ENCODE measurements at regions not wholly inside any gene's neighbourhood (a gene's known extent, or its start where the extent isn't known, plus 50 kb on each side); places are given as distances from the start of the nearest gene placed in this dataset.
"Not testable (repeated sequence)": the region's sequence is repeated elsewhere in the genome, so short reads cannot be mapped to it uniquely, and the experiment has no call there.

DNA sequence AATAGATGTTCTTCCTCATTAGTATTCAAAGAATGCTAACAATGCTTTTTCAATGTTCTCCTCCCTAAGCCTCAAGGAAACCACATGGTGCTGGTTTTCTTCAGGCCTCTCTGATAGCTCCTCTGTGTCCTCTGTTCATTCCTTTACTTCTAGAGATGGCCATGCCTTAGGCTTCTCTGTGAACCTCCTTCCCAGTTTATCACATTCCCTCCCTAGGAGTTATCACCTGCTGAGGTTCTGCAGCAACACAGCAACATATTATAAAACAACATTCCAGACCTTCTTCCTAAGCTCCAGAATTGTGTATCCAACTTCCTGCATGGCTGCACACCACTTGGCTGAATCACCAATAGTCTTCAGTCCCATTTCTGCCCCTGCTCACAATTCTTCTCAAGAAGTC is 325.5 kb downstream of the IRS1 start:
- H3K4me3 Mint-ChIP-seq: no peak overlapping the region
- no peaks in the 10 kb centered on the region for H3K36me3 Mint-ChIP-seq
- H3K27ac Mint-ChIP-seq: no peak overlapping the region
- H3K4me1 Mint-ChIP-seq: no peaks in the 10 kb centered on the region
- ATAC-seq (no peak), DNase-seq (ENCODE audit: low spot score in 2 of 2) (no peak)
- H3K9me3 Mint-ChIP-seq: no peaks in the 10 kb centered on the region

DNA sequence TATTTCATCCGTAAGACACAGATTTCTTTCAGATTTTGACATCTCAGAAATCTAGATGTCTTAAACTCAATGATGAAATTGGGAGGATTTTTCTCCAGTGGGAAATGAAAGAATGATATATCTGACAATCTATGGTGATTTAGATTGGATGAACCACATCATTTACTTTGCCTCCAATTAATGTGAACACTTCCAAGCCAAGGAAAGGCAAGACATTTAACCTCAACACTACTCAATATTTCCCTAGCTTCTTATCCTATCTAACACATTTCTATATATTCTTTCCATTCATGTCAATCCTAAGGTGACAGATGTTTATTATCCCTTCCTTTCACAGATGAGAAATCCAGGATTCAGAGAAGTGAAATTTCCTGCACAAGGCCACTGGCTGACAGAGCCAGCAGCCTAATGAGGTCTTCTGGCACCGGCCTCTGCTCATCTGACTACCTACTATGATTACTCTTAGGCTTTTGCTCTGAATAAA is 327.6 kb downstream of the IRS1 start:
- Mint-ChIP-seq H3K27ac (no peak overlapping the region), H3K4me3 (no peak overlapping the region), H3K4me1 (no peaks in the 10 kb centered on the region), H3K9me3 (no peaks in the 10 kb centered on the region), H3K36me3 (no peaks in the 10 kb centered on the region)
- ATAC-seq (no peak), DNase-seq (ENCODE audit: low spot score in 2 of 2) (no peak)

DNA sequence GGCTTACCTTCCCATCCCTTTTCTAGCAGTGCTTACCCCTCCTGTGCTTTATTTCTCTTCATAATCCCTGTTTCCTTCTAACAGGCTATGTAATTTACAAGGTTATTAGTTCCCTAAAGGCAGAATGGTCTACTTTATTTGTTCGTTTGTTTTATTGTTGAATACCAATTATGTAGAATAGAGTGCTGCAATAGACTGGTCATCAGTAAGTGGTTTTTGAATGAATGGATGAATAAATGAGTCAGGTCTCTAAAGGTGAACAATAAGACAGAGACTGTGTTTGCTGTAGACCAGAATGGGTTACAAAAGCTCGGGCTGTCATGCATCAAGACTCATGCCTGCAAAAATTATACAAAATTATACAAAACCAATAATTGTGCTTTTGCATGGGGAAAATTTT is 332.0 kb downstream of the IRS1 start:
- no peak for ATAC-seq
- no peak for DNase-seq (ENCODE audit: low spot score in 2 of 2)
- Mint-ChIP-seq H3K4me3 (no peak overlapping the region), H3K36me3 (no peaks in the 10 kb centered on the region), H3K9me3 (peaks cover 1% of the 10 kb centered on the region), H3K4me1 (no peaks in the 10 kb centered on the region), H3K27ac (no peak overlapping the region)

DNA sequence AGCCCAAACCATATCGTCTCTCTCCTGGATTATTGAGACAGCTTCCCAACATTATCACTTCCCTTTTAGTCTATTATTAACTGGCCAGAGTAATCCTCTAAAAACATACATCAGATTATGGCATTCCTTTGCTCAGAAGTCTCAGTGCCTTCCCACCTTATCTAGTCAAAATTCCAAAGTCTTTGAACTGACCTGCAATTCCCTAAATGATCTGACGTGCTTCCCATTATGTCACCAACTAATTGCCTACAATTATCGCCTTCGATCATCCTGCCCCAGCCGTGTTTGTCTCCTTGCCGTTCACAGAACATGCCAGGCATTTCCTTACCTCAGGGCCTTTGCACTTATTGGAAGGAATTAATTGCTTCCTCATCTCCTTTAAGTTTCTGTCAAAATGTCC is 332.4 kb downstream of the IRS1 start:
- Mint-ChIP-seq H3K4me3 (no peak overlapping the region), H3K27ac (no peak overlapping the region), H3K9me3 (peaks cover 5% of the 10 kb centered on the region), H3K36me3 (no peaks in the 10 kb centered on the region), H3K4me1 (no peaks in the 10 kb centered on the region)
- no peak for DNase-seq (ENCODE audit: low spot score in 2 of 2)
- no peak for ATAC-seq

DNA sequence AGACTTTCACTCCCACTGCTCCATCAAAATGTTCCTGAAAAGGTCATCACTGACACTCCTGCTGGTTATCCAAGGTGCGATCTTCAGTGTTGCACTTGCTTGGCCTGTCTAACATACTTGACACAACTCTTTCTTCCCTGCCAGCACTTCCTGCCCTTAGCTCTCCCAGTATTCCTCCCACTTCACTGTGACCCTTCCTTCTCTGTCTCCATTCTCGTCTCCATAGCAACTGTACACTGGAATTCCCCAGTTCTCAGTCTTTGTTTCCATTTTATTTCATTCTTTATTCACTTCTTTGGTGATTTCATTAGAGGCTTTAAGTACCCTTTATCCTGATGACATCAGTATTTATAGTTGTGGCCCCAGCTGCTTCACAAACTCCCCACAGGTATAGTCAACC is 333.0 kb downstream of the IRS1 start:
- no peak overlapping the region for H3K27ac Mint-ChIP-seq
- ATAC-seq: no peak
- no peaks in the 10 kb centered on the region for H3K36me3 Mint-ChIP-seq
- DNase-seq (ENCODE audit: low spot score in 2 of 2): no peak
- H3K9me3 Mint-ChIP-seq: peaks cover 5% of the 10 kb centered on the region
- H3K4me1 Mint-ChIP-seq: no peaks in the 10 kb centered on the region
- H3K4me3 Mint-ChIP-seq: no peak overlapping the region

DNA sequence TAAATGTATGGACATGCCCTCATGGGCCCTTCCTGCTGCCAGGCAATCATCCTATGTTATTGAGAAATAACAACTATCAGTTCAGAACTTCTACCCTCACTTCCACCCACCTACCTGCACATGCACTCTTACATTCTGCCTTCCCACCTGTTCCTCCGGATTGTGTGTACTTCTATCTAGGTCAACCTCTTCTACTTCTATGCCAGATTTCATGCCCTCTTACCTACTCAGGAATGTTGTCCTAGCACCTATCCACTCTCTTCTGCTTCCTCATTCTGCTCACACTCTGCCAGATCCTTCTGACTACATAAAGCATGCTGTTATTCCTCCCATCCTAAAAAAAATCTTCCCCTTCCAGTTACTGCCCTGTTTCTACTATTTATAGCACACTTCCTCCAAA is 333.5 kb downstream of the IRS1 start:
- H3K27ac Mint-ChIP-seq: no peak overlapping the region

DNA sequence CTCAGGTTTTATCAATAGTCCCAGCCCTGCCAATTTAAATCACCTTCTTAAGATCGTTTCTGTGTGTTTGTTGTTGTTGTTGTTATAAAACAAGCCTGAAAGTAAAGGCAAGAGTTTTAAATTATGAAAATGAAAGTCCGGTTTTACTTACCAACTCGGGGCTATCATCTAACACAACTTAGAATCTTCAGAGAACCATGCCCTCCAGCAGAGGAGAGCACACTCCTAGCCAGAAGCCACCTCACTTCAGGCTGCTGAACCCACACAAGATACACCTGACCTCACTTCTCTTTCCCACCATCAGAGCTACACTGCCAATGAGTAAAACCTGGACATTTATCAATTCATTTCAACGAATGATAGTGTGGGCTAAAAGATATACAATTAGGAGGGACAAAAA is 335.2 kb downstream of the IRS1 start:
- H3K27ac Mint-ChIP-seq: no peak overlapping the region
- DNase-seq (ENCODE audit: low spot score in 2 of 2) (no peak), ATAC-seq (no peak)
- no peaks in the 10 kb centered on the region for H3K36me3 Mint-ChIP-seq
- peaks cover 5% of the 10 kb centered on the region for H3K9me3 Mint-ChIP-seq
- no peaks in the 10 kb centered on the region for H3K4me1 Mint-ChIP-seq
- H3K4me3 Mint-ChIP-seq: no peak overlapping the region

More for the DNA sequence above, 333.5 kb downstream of the IRS1 start:
- H3K9me3 Mint-ChIP-seq: peaks cover 5% of the 10 kb centered on the region
- H3K4me3 Mint-ChIP-seq: no peak overlapping the region
- ATAC-seq (no peak), DNase-seq (ENCODE audit: low spot score in 2 of 2) (no peak)
- H3K36me3 Mint-ChIP-seq: no peaks in the 10 kb centered on the region
- H3K4me1 Mint-ChIP-seq: no peaks in the 10 kb centered on the region

DNA sequence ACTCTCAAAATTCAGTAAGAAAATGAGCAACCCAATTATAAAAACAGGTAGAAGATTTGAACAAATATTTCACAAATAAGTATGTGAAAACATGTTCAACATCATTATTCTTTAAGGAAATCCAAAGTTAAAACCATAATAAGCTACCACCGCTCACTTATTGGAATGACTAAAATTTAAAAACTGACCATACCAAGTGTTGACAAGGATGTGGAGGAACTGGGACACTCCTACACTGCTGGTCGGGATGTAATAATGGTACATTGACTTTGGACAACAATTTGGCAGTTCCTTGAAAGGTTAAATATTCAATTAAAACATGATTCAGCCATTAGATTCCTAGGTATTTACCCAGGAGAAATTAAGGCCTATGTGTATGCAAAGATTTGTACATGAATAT is 336.5 kb downstream of the IRS1 start:
- Mint-ChIP-seq H3K36me3 (no peaks in the 10 kb centered on the region), H3K9me3 (peaks cover 5% of the 10 kb centered on the region), H3K4me1 (no peaks in the 10 kb centered on the region), H3K27ac (no peak overlapping the region), H3K4me3 (no peak overlapping the region)
- ATAC-seq: no peak
- DNase-seq (ENCODE audit: low spot score in 2 of 2): no peak

DNA sequence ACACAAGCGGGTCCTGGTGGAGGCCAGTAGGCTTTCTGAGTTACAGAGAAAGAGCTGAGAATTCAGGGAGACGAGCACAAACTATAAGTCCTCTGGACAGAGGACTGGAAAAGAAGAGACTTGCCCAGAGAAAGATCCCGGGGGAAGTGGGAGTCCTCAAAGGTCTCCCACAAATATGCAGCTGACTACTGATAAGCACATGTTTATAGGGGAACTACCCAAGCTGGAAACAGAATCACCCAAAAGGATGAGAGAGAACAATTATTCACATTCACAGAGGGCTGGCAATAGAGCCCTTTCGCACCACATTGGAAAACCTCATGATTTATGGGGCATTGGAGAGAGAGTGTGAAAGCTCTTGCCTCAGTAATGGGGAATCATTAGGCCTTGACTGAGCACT is 337.6 kb downstream of the IRS1 start:
- no peak for DNase-seq (ENCODE audit: low spot score in 2 of 2)
- H3K27ac Mint-ChIP-seq: no peak overlapping the region

DNA sequence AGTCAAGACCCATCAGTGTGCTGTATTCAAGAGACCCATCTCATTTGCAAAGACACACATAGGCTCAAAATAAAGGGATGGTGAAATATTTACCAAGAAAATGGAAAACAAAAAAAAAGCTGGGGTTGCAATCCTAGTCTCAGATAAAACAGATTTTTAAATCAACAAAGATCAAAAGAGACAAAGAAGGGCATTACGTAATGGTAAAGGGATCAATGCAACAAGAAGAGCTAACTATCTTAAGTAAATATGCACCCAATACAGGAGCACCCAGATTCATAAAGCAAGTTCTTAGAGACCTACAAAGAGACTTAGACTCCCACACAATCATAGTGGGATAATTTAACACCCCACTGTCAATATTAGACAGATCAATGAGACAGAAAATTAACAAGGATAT is 343.5 kb downstream of the IRS1 start:
- H3K27ac Mint-ChIP-seq; H3K4me3 Mint-ChIP-seq; H3K36me3 Mint-ChIP-seq; H3K4me1 Mint-ChIP-seq; DNase-seq (ENCODE audit: low spot score in 2 of 2); H3K9me3 Mint-ChIP-seq; ATAC-seq: not testable (repeated sequence)

More for the DNA sequence above, 337.6 kb downstream of the IRS1 start:
- Mint-ChIP-seq H3K36me3 (no peaks in the 10 kb centered on the region), H3K4me3 (no peak overlapping the region), H3K9me3 (peaks cover 5% of the 10 kb centered on the region), H3K4me1 (no peaks in the 10 kb centered on the region)
- ATAC-seq: no peak

DNA sequence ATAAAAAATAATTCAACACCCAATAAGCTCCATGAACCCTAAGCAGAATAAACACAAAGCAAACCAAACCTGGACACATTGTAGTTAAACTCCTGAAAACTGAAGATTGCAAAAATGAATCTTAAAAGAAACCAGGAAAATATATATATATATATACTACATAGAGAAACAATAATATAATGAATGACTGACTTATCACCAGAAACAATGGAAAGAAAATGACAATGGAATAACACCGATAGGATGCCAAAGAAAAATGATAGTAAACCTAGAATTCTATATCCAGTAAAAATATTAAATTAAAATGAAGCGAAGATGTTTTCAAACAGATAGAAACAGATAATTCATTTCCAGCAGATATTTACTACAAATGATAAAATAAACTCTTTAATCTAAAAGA is 346.9 kb downstream of the IRS1 start:
- Mint-ChIP-seq H3K4me3 (no peak overlapping the region), H3K27ac (no peak overlapping the region), H3K9me3 (peaks cover 9% of the 10 kb centered on the region)

DNA sequence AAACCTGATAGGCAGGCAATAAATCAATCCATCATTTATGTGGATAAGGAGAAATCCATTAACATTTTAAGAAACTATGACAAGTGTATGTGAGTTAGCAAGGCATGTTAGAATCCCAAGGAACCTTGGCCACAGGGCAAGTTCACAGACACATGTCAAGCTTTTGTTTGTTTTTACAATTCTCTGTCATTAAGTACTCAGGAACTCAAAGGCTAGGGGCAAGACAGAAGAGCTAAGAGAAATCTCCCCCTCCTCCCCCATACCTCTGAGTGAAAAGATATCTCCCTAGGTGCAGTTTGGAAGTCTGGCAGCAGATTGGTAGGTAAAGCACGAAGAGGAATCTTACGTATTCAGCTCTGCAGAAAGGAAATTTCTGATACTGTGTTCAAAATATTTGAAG is 348.1 kb downstream of the IRS1 start:
- no peaks in the 10 kb centered on the region for H3K4me1 Mint-ChIP-seq
- no peak overlapping the region for H3K4me3 Mint-ChIP-seq
- no peaks in the 10 kb centered on the region for H3K36me3 Mint-ChIP-seq
- ATAC-seq (no peak), DNase-seq (ENCODE audit: low spot score in 2 of 2) (no peak)
- H3K9me3 Mint-ChIP-seq: peaks cover 5% of the 10 kb centered on the region
- H3K27ac Mint-ChIP-seq: no peak overlapping the region

More for the DNA sequence above, 346.9 kb downstream of the IRS1 start:
- Mint-ChIP-seq H3K36me3 (no peaks in the 10 kb centered on the region), H3K4me1 (no peaks in the 10 kb centered on the region)
- no peak for DNase-seq (ENCODE audit: low spot score in 2 of 2)
- ATAC-seq: no peak

DNA sequence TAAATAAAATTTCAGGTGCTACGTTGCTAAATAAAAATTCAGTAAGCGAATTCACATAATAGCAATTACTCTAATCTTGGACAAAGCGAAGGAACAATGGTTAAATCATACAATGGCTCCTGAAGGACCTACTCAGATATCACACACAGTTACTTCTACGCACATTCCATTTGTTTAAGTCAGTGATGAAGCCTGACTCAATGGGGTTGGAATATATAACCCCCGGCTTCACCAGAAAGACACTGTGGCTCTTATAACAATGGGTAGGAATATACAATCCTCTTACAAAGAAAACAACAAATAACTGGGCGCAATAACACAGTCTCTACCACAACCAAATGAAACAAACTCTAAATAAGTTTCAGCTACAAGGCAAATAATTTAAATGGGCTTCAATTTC is 349.5 kb downstream of the IRS1 start:
- no peaks in the 10 kb centered on the region for H3K36me3 Mint-ChIP-seq
- no peaks in the 10 kb centered on the region for H3K4me1 Mint-ChIP-seq
- H3K27ac Mint-ChIP-seq: no peak overlapping the region
- no peak overlapping the region for H3K4me3 Mint-ChIP-seq
- DNase-seq (ENCODE audit: low spot score in 2 of 2): no peak
- no peak for ATAC-seq
- peaks cover 5% of the 10 kb centered on the region for H3K9me3 Mint-ChIP-seq

DNA sequence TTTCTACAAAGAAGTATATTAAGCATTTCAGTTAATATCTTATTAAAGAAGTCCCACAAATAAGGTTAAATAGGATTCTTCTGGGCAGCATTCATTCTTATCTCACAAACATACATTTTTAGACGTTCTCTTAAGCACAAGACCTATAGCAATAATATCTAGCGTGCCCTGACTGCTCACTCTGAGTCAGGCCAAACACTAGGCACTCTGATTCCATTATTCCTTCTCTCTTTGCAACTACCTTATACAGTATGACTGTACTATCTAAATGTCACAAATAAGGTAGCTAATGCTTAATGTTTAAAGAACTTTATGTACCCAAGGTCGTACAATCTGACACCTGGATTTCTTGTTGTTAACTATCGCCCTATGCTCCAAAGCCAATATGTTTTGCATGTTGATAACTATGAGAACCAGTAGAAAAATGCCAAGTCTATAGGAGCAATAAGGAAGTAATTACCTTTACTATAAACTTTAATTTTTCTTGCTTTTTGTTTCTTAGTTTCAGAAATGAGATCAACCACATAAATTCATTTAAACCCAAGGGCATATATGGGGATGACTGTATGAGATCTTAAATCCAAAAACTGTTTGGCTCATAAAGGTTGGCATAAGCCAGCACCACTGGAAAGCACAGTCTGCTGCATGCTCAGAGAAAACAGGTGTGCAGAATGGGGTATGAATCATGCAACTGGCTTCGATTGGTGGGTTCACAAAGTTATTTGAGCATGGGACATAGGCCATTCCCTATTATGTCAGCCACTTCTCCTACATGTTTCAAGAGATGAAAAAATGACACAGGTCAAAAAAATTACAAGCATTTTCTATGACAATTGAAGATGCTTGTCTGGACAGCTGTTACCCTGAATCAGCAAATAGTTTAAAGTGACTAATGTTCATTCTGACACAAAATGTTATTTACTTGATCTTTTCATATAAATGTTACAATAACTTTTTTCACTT is 352.0 kb downstream of the IRS1 start:
- no peak overlapping the region for H3K27ac Mint-ChIP-seq
- no peaks in the 10 kb centered on the region for H3K4me1 Mint-ChIP-seq
- ATAC-seq (no peak), DNase-seq (ENCODE audit: low spot score in 2 of 2) (no peak)
- peaks cover 5% of the 10 kb centered on the region for H3K9me3 Mint-ChIP-seq
- H3K4me3 Mint-ChIP-seq: no peak overlapping the region
- H3K36me3 Mint-ChIP-seq: no peaks in the 10 kb centered on the region

DNA sequence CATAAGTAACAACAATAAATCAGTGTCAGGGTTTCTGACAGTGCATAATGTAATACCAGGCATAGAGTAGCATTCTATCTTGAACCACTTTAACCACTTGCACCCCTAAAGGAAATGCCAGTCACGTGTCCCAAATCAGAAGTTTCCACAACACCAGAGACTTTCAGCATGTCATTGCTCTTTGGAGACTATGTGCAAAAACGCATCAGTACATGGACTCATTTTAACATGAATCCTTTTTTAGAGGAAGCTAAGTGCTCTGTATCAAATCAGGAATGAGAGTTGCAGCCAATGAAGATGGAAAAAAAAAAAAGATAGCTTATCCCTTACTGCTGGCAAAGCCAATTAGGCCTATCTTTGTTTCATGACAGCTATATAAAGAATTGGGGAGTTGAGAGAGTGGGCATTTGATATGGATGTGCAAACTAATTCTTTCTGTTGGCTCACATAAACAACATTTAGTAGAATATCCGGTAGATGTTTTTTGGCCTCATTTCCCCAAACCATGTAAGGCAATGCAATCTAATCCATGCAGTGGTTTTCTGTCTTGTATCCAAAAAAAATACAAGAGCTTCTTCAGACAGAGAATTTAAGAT is 353.1 kb downstream of the IRS1 start:
- no peaks in the 10 kb centered on the region for H3K4me1 Mint-ChIP-seq
- ATAC-seq (no peak), DNase-seq (ENCODE audit: low spot score in 2 of 2) (no peak)
- no peaks in the 10 kb centered on the region for H3K36me3 Mint-ChIP-seq
- H3K9me3 Mint-ChIP-seq: no peaks in the 10 kb centered on the region
- no peak overlapping the region for H3K27ac Mint-ChIP-seq
- no peak overlapping the region for H3K4me3 Mint-ChIP-seq

DNA sequence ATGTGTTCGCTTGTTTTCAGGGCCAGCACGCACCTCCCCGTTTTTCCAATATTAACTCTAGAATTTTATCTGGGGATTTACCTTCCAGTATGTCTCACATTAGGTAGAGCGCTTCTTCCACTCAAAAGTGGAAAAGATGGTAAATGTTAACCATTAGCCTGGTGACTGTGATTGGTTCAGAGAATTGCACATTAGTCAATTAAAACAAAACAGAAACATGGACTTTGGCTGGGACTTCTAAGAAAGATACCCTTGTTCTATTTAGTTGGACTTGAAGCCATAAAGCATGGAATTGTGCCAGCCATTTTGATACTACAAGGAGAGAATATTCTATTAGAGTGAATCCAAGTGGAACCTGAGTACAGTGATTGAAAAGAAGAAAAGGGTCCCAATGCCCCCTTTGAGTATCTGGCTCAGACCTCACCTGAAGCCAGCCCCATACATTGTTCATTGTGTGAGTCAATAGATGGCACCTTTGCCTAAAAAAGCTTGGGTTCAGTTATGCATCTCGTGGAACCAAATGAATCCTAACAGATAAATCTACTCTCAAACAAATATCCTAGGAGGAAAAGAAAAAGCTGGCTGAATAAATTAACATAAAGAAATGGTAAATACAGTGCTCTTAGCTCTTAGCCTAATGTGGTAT is 354.3 kb downstream of the IRS1 start:
- Mint-ChIP-seq H3K4me1 (no peaks in the 10 kb centered on the region), H3K9me3 (no peaks in the 10 kb centered on the region), H3K36me3 (no peaks in the 10 kb centered on the region), H3K4me3 (no peak overlapping the region), H3K27ac (no peak overlapping the region)
- DNase-seq (ENCODE audit: low spot score in 2 of 2) (no peak), ATAC-seq (no peak)
